ENCODE measurements at regions not wholly inside any gene's neighbourhood (a gene's known extent, or its start where the extent isn't known, plus 50 kb on each side); places are given as distances from the start of the nearest gene placed in this dataset.

GRCh38 chr3:164224126-164224525 is 854.2 kb downstream of the SI start:
- Mint-ChIP-seq H3K27me3 (no peaks in the 10 kb centered on the region), H3K9me3 (ENCODE audit: insufficient read depth) (no peaks in the 10 kb centered on the region), H3K27ac (no peak overlapping the region), H3K4me3 (no peak overlapping the region), H3K4me1 (no peaks in the 10 kb centered on the region)
- CTCF ChIA-PET: no interaction called here
- intact Hi-C loops (cut with micrococcal nuclease): no loop called here
- Histone ChIP-seq H4K20me1 (ENCODE audit: control insufficient read depth, insufficient read depth, low read length, poor library complexity, severe bottlenecking) (no peaks in the 10 kb centered on the region), H3K9ac (ENCODE audit: low read length) (no peak overlapping the region), H3K9me3 (ENCODE audit: control extremely low read depth in 1 of 3, control insufficient read depth in 2 of 3, insufficient read depth in 1 of 3, low read length in 2 of 3) (peaks cover 0 to 5% (median 0%) of the 10 kb centered on the region in 3 donors), H3K4me1 (ENCODE audit: control insufficient read depth in 2 of 2, insufficient read depth in 2 of 2, low read length in 2 of 2) (no peaks in the 10 kb centered on the region), H3K27me3 (replicated peaks in 1 of 4; ENCODE audit: control extremely low read depth in 1 of 4, control insufficient read depth in 3 of 4, insufficient read depth in 4 of 4, low read length in 3 of 4) (no peaks in the 10 kb centered on the region), H3K27ac (ENCODE audit: low read length in 2 of 2) (no peak overlapping the region), H3K4me2 (replicated peaks; ENCODE audit: low read depth, low read length, poor library complexity, severe bottlenecking) (no peak overlapping the region), H3K4me3 (ENCODE audit: control extremely low read depth in 1 of 5, extremely low read depth in 1 of 5, insufficient read depth in 1 of 5, low read depth in 2 of 5, low read length in 4 of 5) (no peak overlapping the region), H3K79me2 (ENCODE audit: control insufficient read depth, insufficient read depth, low read length) (no peaks in the 10 kb centered on the region), H3K36me3 (replicated peaks in 1 of 2; ENCODE audit: control extremely low read depth in 1 of 2, control insufficient read depth in 1 of 2, extremely low read depth in 1 of 2, insufficient read depth in 2 of 2, low read length in 1 of 2) (no peaks in the 10 kb centered on the region), H2AFZ (ENCODE audit: insufficient read depth, low read depth, low read length, poor library complexity, severe bottlenecking) (no peak overlapping the region)
- no CpG with 5 or more reads among the region's 1 CpG for WGBS (ENCODE audit: insufficient coverage)
- DNase-seq: no peak
- no peak for ATAC-seq (ENCODE audit: low read depth)
- no peak for TF ChIP-seq CTCF (IDR thresholded peaks at IDR 0.05)
- no peak for TF ChIP-seq EZH2 (IDR thresholded peaks at IDR 0.05; ENCODE audit: borderline replicate concordance, insufficient read depth, low read depth, low read length, poor library complexity, severe bottlenecking)
- POLR2A ChIA-PET: no interaction called here

- Histone ChIP-seq H3K4me3 (ENCODE audit: control extremely low read depth in 1 of 5, extremely low read depth in 1 of 5, insufficient read depth in 1 of 5, low read depth in 2 of 5, low read length in 4 of 5) (no peak overlapping the region), H2AFZ (ENCODE audit: insufficient read depth, low read depth, low read length, poor library complexity, severe bottlenecking) (no peak overlapping the region), H3K27ac (ENCODE audit: low read length in 2 of 2) (no peak overlapping the region), H3K9ac (ENCODE audit: low read length) (no peak overlapping the region), H3K9me3 (ENCODE audit: control extremely low read depth in 1 of 3, control insufficient read depth in 2 of 3, insufficient read depth in 1 of 3, low read length in 2 of 3) (peaks cover 0 to 5% (median under 1%) of the 10 kb centered on the region in 3 donors), H3K4me2 (replicated peaks; ENCODE audit: low read depth, low read length, poor library complexity, severe bottlenecking) (no peak overlapping the region), H3K36me3 (replicated peaks in 1 of 2; ENCODE audit: control extremely low read depth in 1 of 2, control insufficient read depth in 1 of 2, extremely low read depth in 1 of 2, insufficient read depth in 2 of 2, low read length in 1 of 2) (no peaks in the 10 kb centered on the region), H3K4me1 (ENCODE audit: control insufficient read depth in 2 of 2, insufficient read depth in 2 of 2, low read length in 2 of 2) (no peaks in the 10 kb centered on the region), H3K79me2 (ENCODE audit: control insufficient read depth, insufficient read depth, low read length) (no peaks in the 10 kb centered on the region), H4K20me1 (ENCODE audit: control insufficient read depth, insufficient read depth, low read length, poor library complexity, severe bottlenecking) (no peaks in the 10 kb centered on the region), H3K27me3 (replicated peaks in 1 of 4; ENCODE audit: control extremely low read depth in 1 of 4, control insufficient read depth in 3 of 4, insufficient read depth in 4 of 4, low read length in 3 of 4) (no peaks in the 10 kb centered on the region)
- ATAC-seq (ENCODE audit: low read depth): no peak
- WGBS (ENCODE audit: insufficient coverage): no CpG with 5 or more reads among the region's 3 CpGs
- intact Hi-C loops (cut with micrococcal nuclease): no loop called here
- no peak overlapping the region for H3K4me3 Mint-ChIP-seq
- no peaks in the 10 kb centered on the region for H3K27me3 Mint-ChIP-seq
- ChIA-PET CTCF (no interaction called here), POLR2A (no interaction called here)
- no peak overlapping the region for H3K27ac Mint-ChIP-seq
- H3K9me3 Mint-ChIP-seq (ENCODE audit: insufficient read depth): no peaks in the 10 kb centered on the region
- DNase-seq: no peak
- no peaks in the 10 kb centered on the region for H3K4me1 Mint-ChIP-seq
- TF ChIP-seq CTCF (IDR thresholded peaks at IDR 0.05) (no peak), EZH2 (IDR thresholded peaks at IDR 0.05; ENCODE audit: borderline replicate concordance, insufficient read depth, low read depth, low read length, poor library complexity, severe bottlenecking) (no peak)
These were observed 856.1 kb downstream of the SI start for GRCh38 chr3:164222197-164222596.

Data from B cell (primary cell).